ENCODE measurements at regions not wholly inside any gene's neighbourhood (a gene's known extent, or its start where the extent isn't known, plus 50 kb on each side); places are given as distances from the start of the nearest gene placed in this dataset.

GRCh38 chr11:39288011-39288410 is 2171.4 kb downstream of the LRRC4C start:
- peak; percentile 40 for DNase-seq

GRCh38 chr11:39268176-39268690 is 2191.2 kb downstream of the LRRC4C start:
- peak; percentile 74 for DNase-seq

- no peak for DNase-seq
Observed at GRCh38 chr11:39255648-39256047, 2203.8 kb downstream of the LRRC4C start.

GRCh38 chr11:39249566-39250365 is 2209.7 kb downstream of the LRRC4C start:
- DNase-seq, result no peak

- DNase-seq, result no peak
Observed at GRCh38 chr11:39247570-39248137, 2211.8 kb downstream of the LRRC4C start.

- peak; percentile 12 for DNase-seq
Observed at GRCh38 chr11:39239553-39239952, 2219.9 kb downstream of the LRRC4C start.

- DNase-seq, result peak; percentile 7
Observed at GRCh38 chr11:39236916-39237315, 2222.5 kb downstream of the LRRC4C start.

GRCh38 chr11:39221550-39222138 is 2237.8 kb downstream of the LRRC4C start:
- DNase-seq, result peak; percentile 47

GRCh38 chr11:39220501-39221230 is 2238.8 kb downstream of the LRRC4C start:
- no peak for DNase-seq

- no peak for DNase-seq
Observed at GRCh38 chr11:39220069-39220468, 2239.4 kb downstream of the LRRC4C start.

- peak; percentile 12 for DNase-seq
Observed at GRCh38 chr11:39209981-39210380, 2249.5 kb downstream of the LRRC4C start.

- no peak for DNase-seq
Observed at GRCh38 chr11:39205236-39205995, 2254.0 kb downstream of the LRRC4C start.

- no peak for DNase-seq
Observed at GRCh38 chr11:39192671-39193070, 2266.8 kb downstream of the LRRC4C start.

GRCh38 chr11:39190751-39191150 is 2268.7 kb downstream of the LRRC4C start:
- DNase-seq, result no peak

GRCh38 chr11:39177678-39178077 is 2281.8 kb downstream of the LRRC4C start:
- no peak for DNase-seq

GRCh38 chr11:39174965-39175364 is 2284.5 kb downstream of the LRRC4C start:
- DNase-seq, result no peak

- DNase-seq, result peak; percentile 30
Observed at GRCh38 chr11:39174196-39174595, 2285.3 kb downstream of the LRRC4C start.

GRCh38 chr11:39165021-39165420 is 2294.4 kb downstream of the LRRC4C start:
- no peak for DNase-seq

- peak; percentile 57 for DNase-seq
Observed at GRCh38 chr11:39149214-39149613, 2310.2 kb downstream of the LRRC4C start.

GRCh38 chr11:39145346-39145745 is 2314.1 kb downstream of the LRRC4C start:
- DNase-seq, result no peak

- DNase-seq, result no peak
Observed at GRCh38 chr11:39144351-39145130, 2314.9 kb downstream of the LRRC4C start.

GRCh38 chr11:39139581-39139980 is 2319.9 kb downstream of the LRRC4C start:
- DNase-seq, result no peak
